ENCODE measurements at regions not wholly inside any gene's neighbourhood (a gene's known extent, or its start where the extent isn't known, plus 50 kb on each side); places are given as distances from the start of the nearest gene placed in this dataset.

DNA sequence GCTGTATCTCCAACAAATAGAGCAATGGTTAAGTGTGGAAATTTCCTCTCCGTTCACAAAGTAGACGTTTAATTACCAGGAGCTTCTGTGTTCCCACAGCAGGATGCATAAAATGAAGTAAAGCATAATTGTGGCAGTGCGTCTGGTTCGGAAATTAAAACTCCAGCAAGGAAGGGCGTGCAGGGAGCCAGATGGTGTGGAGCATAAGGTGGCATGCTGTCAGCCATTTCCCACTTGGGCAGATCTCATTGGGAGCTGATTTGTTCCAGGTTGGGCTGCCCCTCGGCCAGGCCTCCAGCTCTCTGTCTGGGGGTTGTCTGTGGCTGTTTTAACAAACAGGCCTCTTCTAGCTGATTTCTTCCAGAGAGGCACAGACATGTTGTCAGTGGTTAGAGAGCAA, 182.1 kb upstream of the CLNK start:
- no peaks in the 10 kb centered on the region for H3K36me3 Mint-ChIP-seq

DNA sequence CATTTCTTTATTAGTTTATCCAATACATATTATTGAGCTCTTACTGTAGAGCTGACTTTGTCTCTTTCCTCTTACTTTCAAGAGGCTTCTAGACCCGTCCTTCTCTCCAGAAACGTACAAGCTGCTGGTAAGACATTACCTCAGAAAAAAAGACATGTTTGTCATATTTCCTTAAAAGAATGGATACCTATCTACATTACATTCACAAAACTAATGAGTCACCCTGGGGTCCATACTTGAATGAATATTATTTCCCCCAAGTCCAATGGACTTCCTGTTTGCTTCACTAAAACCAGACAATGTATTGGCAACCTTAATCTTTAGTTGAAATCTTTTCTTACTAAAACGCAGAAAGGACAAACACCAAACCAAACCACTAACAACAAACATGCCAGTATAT, 176.5 kb upstream of the CLNK start:
- Mint-ChIP-seq H3K9me3 (peaks cover 4% of the 10 kb centered on the region), H3K4me1 (ENCODE audit: unreplicated experiment) (no peaks in the 10 kb centered on the region), H3K36me3 (no peaks in the 10 kb centered on the region), H3K27me3 (no peaks in the 10 kb centered on the region), H3K27ac (no peak overlapping the region), H3K4me3 (no peak overlapping the region)
- TF ChIP-seq, protein P1, sequence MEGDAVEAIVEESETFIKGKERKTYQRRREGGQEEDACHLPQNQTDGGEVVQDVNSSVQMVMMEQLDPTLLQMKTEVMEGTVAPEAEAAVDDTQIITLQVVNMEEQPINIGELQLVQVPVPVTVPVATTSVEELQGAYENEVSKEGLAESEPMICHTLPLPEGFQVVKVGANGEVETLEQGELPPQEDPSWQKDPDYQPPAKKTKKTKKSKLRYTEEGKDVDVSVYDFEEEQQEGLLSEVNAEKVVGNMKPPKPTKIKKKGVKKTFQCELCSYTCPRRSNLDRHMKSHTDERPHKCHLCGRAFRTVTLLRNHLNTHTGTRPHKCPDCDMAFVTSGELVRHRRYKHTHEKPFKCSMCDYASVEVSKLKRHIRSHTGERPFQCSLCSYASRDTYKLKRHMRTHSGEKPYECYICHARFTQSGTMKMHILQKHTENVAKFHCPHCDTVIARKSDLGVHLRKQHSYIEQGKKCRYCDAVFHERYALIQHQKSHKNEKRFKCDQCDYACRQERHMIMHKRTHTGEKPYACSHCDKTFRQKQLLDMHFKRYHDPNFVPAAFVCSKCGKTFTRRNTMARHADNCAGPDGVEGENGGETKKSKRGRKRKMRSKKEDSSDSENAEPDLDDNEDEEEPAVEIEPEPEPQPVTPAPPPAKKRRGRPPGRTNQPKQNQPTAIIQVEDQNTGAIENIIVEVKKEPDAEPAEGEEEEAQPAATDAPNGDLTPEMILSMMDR (conservative IDR thresholded peaks at IDR 0.05), result no peak
- DNase-seq (ENCODE audit: extremely low spot score, unreplicated experiment), result no peak

More for the DNA sequence above, 182.1 kb upstream of the CLNK start:
- H3K27me3 Mint-ChIP-seq, result no peaks in the 10 kb centered on the region
- no peaks in the 10 kb centered on the region for H3K9me3 Mint-ChIP-seq
- H3K4me3 Mint-ChIP-seq, result no peak overlapping the region
- H3K27ac Mint-ChIP-seq, result no peak overlapping the region
- no peak for DNase-seq (ENCODE audit: extremely low spot score, unreplicated experiment)
- TF ChIP-seq, protein P1 (conservative IDR thresholded peaks at IDR 0.05), result no peak
- peaks cover 5% of the 10 kb centered on the region for H3K4me1 Mint-ChIP-seq (ENCODE audit: unreplicated experiment)

DNA sequence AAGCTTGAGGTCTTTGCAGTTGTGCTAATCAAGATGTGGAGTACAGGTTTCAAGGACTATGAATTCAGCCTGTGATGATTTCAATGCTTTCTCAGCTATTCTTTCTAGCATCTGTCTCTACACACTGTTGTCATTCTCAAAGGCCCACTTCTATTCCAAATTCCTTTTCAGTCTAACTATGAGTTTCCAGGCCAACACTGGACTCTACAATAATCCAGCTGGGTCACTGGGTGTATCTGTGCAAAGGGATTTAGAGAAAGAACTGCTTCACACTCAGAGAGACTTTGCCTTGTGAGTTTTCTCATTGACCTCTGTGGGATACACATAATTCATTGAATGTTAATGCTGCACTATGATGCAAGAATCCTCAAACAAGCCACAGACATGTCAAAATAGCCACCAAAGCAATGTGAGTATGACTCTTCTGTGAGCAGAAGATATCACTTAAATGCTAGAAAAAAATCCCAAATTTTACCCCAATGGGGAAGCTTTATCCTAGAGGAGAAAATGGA, 171.8 kb upstream of the CLNK start:
- TF ChIP-seq, protein P1 (conservative IDR thresholded peaks at IDR 0.05), result no peak
- Mint-ChIP-seq H3K9me3 (peaks cover 4% of the 10 kb centered on the region), H3K4me3 (no peak overlapping the region), H3K27me3 (no peaks in the 10 kb centered on the region), H3K27ac (no peak overlapping the region), H3K4me1 (ENCODE audit: unreplicated experiment) (no peaks in the 10 kb centered on the region), H3K36me3 (no peaks in the 10 kb centered on the region)
- no peak for DNase-seq (ENCODE audit: extremely low spot score, unreplicated experiment)

DNA sequence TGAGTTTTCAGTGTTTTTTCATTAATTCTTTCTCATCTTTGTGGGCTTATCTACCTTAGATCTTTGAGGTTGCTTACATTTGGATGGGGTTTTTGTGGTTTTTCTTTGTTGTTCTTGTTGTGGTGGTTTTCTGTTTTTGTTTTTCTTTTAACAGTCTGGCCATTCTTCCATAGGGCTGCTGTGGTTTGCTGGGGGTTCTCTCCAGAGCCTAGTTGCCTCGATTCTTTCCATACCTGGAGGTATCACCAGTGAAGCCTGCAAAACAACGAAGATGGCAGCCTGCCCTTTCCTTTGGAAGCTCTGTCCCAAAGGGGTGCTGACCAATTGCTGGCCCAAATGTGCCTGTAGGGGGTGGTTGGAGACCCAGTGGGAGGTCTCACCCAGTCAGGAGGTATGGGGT, 168.6 kb upstream of the CLNK start:
- no peak overlapping the region for H3K4me3 Mint-ChIP-seq
- no peaks in the 10 kb centered on the region for H3K36me3 Mint-ChIP-seq

DNA sequence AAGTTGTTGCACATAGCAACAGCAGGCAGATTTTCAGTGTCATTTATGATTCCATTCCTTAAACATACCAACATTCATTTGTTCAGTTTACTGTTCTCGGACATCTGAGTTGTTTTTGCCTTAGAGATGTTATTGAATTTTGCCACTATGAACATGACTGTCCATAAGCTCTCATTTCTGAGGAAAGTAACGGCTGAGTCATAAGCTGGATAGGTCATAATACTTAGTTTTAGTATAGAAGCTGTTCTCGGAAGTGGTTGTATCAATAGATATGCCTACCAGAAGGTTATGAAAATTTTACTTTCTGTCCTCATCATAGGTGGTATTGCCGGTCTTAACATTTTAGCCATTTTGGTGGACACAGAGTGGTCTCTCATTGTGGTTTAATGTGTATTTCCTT, 157.1 kb upstream of the CLNK start:
- Mint-ChIP-seq H3K27me3 (no peaks in the 10 kb centered on the region), H3K36me3 (no peaks in the 10 kb centered on the region), H3K4me1 (ENCODE audit: unreplicated experiment) (no peaks in the 10 kb centered on the region), H3K27ac (no peak overlapping the region), H3K9me3 (no peaks in the 10 kb centered on the region), H3K4me3 (no peak overlapping the region)
- TF ChIP-seq, protein P1 (conservative IDR thresholded peaks at IDR 0.05), result no peak
- no peak for DNase-seq (ENCODE audit: extremely low spot score, unreplicated experiment)

More for the DNA sequence above, 168.6 kb upstream of the CLNK start:
- H3K27ac Mint-ChIP-seq, result no peak overlapping the region
- H3K27me3 Mint-ChIP-seq, result no peaks in the 10 kb centered on the region
- H3K9me3 Mint-ChIP-seq, result peaks cover 4% of the 10 kb centered on the region
- H3K4me1 Mint-ChIP-seq (ENCODE audit: unreplicated experiment), result no peaks in the 10 kb centered on the region
- TF ChIP-seq, protein P1 (conservative IDR thresholded peaks at IDR 0.05), result no peak
- no peak for DNase-seq (ENCODE audit: extremely low spot score, unreplicated experiment)

DNA sequence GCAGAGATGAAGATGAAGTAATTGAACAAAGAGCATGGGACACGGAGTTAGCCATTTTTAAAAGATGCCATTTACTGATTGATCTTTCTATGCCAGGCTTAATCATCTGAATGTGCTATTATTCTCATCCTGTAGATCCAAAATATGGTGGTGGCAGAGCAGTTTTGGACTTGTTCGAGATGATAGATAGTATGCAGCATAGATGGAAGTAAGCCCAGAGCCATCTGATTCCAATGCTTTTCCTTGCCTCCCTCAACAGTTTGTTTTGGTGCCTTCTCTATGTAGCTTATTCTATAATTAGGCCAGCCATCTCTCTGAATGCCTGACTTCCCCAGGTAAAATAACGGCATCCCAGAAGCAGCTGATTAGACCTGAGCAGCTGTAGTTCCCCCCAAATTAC, 152.6 kb upstream of the CLNK start:
- Mint-ChIP-seq H3K36me3 (no peaks in the 10 kb centered on the region), H3K9me3 (no peaks in the 10 kb centered on the region), H3K27ac (no peak overlapping the region), H3K4me3 (no peak overlapping the region), H3K4me1 (ENCODE audit: unreplicated experiment) (no peaks in the 10 kb centered on the region), H3K27me3 (no peaks in the 10 kb centered on the region)
- TF ChIP-seq, protein P1 (conservative IDR thresholded peaks at IDR 0.05), result no peak
- no peak for DNase-seq (ENCODE audit: extremely low spot score, unreplicated experiment)

All from type B pancreatic cell (in vitro differentiated cells).